ENCODE measurements at regions not wholly inside any gene's neighbourhood (a gene's known extent, or its start where the extent isn't known, plus 50 kb on each side); places are given as distances from the start of the nearest gene placed in this dataset.

DNA sequence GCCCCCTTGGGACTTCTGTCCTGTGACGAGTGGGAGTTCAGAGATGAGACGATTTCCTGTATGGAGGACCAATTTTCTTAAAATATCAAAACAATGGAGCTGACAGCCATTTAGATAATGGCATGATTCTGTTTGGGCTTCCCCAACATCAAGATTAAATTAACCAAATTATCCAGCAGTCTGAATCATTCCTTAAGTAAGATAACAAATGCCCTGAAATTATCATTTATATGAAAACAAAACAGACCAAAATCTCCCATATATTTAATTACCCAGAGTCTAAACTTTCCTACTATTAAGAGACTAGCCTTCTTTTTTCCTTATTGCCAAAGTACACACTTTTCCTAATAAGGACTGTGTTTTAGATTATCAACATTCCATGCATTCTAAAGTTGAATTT is 550.1 kb upstream of the PSMD7 start:
- FAIRE-seq: no peak
- TF ChIP-seq POLR2AphosphoS5 (IDR thresholded peaks at IDR 0.05; ENCODE audit: low read depth, low read length): no peak
- TF ChIP-seq POLR2A (IDR thresholded peaks at IDR 0.05; ENCODE audit: low read depth, low read length): no peak
- no peak for TF ChIP-seq TAF1 (IDR thresholded peaks at IDR 0.05; ENCODE audit: borderline replicate concordance, low read depth, low read length)
- no peak for DNase-seq (ENCODE audit: insufficient read length)

GRCh38 chr16:73743665-73744496 is 552.7 kb upstream of the PSMD7 start:
- DNase-seq (ENCODE audit: insufficient read length): no peak
- no peak for TF ChIP-seq POLR2A (IDR thresholded peaks at IDR 0.05; ENCODE audit: low read depth, low read length)
- no peak for TF ChIP-seq TAF1 (IDR thresholded peaks at IDR 0.05; ENCODE audit: borderline replicate concordance, low read depth, low read length)
- TF ChIP-seq POLR2AphosphoS5 (IDR thresholded peaks at IDR 0.05; ENCODE audit: low read depth, low read length): no peak
- FAIRE-seq: no peak

DNA sequence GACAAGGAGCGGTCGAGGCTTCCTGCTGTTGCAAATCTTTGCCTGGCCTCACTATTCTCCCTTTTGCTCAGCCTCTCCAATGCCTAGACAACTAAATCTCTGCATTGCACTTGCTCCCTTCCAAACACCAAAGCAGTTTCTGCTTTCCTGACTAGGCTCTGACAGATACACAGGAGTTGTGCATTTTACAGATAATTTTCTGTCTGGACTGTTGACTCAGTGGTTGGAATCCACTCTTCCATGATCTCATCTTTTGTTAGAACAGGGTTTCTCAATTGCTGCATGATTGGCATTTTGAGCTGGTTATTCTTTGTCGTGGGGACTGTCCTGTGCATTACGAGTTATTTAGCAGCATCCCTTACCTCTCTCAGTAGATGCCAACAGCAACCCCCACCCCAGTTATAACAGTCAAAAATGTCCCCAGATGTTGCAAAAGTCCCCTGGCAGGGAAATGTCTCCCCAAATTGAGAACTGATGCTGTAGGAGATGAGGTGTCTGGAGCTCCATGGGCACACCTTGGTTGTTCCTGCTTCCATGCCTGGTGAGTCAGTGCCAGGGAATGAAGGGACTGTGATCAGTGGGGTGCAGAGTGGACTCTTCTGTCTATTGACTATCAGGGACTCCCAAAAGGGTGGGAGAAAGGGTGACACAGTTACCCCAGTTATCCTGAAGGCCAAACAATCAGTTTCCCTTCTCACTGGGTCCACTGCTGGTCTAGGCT is 557.4 kb upstream of the PSMD7 start:
- no peak for TF ChIP-seq POLR2A (IDR thresholded peaks at IDR 0.05; ENCODE audit: low read depth, low read length)
- no peak for TF ChIP-seq TAF1 (IDR thresholded peaks at IDR 0.05; ENCODE audit: borderline replicate concordance, low read depth, low read length)
- no peak for TF ChIP-seq POLR2AphosphoS5 (IDR thresholded peaks at IDR 0.05; ENCODE audit: low read depth, low read length)
- DNase-seq (ENCODE audit: insufficient read length) (no peak), FAIRE-seq (no peak)

DNA sequence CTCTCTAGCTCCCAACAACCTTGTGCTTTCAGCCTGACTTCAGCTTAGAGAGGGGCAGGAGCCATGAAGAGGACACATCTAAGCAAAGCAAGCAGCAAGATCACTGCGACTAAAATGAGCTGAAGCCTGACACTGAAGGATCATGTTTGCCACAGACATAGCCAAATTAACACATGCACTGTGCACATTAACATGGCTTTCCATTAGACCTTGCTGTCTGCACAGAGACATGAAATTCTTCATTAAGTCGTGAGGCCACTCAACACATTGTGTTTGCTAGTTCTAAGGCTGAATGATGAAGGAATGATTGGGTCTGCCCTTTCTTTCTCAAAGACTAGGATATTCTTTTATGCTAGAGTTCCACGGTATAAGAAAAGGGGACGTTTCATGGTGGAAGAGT is 558.3 kb upstream of the PSMD7 start:
- TF ChIP-seq POLR2A (IDR thresholded peaks at IDR 0.05; ENCODE audit: low read depth, low read length): no peak
- TF ChIP-seq POLR2AphosphoS5 (IDR thresholded peaks at IDR 0.05; ENCODE audit: low read depth, low read length): no peak
- TF ChIP-seq TAF1 (IDR thresholded peaks at IDR 0.05; ENCODE audit: borderline replicate concordance, low read depth, low read length): no peak
- DNase-seq (ENCODE audit: insufficient read length): no peak
- FAIRE-seq: no peak

DNA sequence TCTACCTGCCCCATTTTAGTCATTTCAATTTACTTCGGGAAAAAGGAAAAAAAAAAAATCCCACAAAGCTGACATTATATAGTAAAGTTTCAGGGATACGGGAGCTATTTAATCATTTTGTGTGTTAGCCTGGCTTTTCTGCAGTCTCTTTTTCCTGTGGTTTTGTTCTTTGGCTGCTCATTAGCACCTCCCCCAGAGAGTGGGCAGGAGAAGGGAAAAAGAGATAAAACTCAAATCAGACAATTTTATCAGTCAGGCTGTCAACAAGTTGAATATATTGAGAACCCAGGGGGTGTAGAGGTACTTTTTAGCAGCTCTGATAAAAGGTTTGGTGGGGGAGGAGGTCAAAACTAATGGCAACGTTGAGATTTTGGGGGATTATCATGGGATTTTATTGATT is 559.0 kb upstream of the PSMD7 start:
- DNase-seq (ENCODE audit: insufficient read length): no peak
- TF ChIP-seq POLR2A (IDR thresholded peaks at IDR 0.05; ENCODE audit: low read depth, low read length): no peak
- TF ChIP-seq POLR2AphosphoS5 (IDR thresholded peaks at IDR 0.05; ENCODE audit: low read depth, low read length): no peak
- TF ChIP-seq TAF1 (IDR thresholded peaks at IDR 0.05; ENCODE audit: borderline replicate concordance, low read depth, low read length): no peak
- FAIRE-seq: no peak

- TF ChIP-seq POLR2AphosphoS5 (IDR thresholded peaks at IDR 0.05; ENCODE audit: low read depth, low read length) (no peak), POLR2A (IDR thresholded peaks at IDR 0.05; ENCODE audit: low read depth, low read length) (no peak), TAF1 (IDR thresholded peaks at IDR 0.05; ENCODE audit: borderline replicate concordance, low read depth, low read length) (no peak)
- no peak for FAIRE-seq
- DNase-seq (ENCODE audit: insufficient read length): no peak
These were observed 560.7 kb upstream of the PSMD7 start for GRCh38 chr16:73735954-73736353.

- no peak for DNase-seq (ENCODE audit: insufficient read length)
- TF ChIP-seq POLR2A (IDR thresholded peaks at IDR 0.05; ENCODE audit: low read depth, low read length) (no peak), TAF1 (IDR thresholded peaks at IDR 0.05; ENCODE audit: borderline replicate concordance, low read depth, low read length) (no peak), POLR2AphosphoS5 (IDR thresholded peaks at IDR 0.05; ENCODE audit: low read depth, low read length) (no peak)
- FAIRE-seq: no peak
These were observed 561.6 kb upstream of the PSMD7 start for GRCh38 chr16:73735018-73735417.

DNA sequence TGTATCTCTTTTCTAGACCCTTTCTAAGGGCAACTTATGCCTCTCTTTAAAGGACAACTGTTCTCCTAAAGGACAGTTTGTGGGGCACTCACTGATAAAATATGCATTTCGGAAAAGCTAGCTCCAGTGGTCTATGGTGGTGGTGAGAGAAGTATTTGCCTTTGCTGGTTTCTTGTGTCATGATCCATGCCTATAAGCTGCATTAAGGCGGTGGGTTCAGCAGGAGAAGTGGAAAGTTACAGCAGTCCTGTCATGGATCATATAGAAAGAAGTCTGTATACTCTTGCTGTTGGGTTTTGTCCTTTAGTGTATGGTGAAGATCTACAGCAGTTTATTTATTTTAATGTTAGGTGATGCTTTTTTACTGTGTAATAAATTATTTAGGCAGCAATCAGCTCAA is 563.9 kb upstream of the PSMD7 start:
- no peak for DNase-seq (ENCODE audit: insufficient read length)
- TF ChIP-seq POLR2A (IDR thresholded peaks at IDR 0.05; ENCODE audit: low read depth, low read length): no peak
- no peak for TF ChIP-seq POLR2AphosphoS5 (IDR thresholded peaks at IDR 0.05; ENCODE audit: low read depth, low read length)
- no peak for TF ChIP-seq TAF1 (IDR thresholded peaks at IDR 0.05; ENCODE audit: borderline replicate concordance, low read depth, low read length)
- no peak for FAIRE-seq

GRCh38 chr16:73732143-73732542 is 564.5 kb upstream of the PSMD7 start:
- no peak for TF ChIP-seq POLR2AphosphoS5 (IDR thresholded peaks at IDR 0.05; ENCODE audit: low read depth, low read length)
- TF ChIP-seq POLR2A (IDR thresholded peaks at IDR 0.05; ENCODE audit: low read depth, low read length): no peak
- TF ChIP-seq TAF1 (IDR thresholded peaks at IDR 0.05; ENCODE audit: borderline replicate concordance, low read depth, low read length): no peak
- FAIRE-seq (no peak), DNase-seq (ENCODE audit: insufficient read length) (no peak)

DNA sequence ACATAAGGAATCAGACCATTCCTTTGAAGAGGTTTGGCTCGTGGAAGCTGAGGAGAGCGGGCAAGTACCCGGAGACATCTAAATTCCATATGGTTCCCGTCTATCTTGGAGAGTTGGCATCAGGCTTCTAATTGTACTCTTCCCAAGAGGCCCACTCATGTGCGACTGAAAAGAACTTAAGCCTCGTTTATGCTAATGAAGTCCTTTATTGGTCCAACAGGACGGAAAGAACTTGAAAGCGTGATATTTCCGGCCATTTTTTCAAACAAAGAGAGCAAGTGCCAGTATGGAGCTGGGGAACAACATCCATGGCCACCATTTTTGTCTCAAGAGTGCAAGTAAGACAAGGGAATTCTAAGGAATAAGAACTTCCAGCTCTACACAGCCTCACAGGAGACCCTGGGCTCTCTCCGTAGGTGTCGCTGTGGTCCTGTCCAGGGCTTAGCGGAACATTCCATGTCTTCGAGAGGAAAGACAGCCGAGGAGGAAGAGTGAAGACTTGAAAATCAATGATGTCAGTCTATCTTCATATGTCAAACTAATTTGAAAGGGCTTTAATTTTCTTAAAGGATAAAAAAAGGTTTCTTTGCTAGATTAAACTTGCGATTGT is 566.0 kb upstream of the PSMD7 start:
- TF ChIP-seq POLR2A (IDR thresholded peaks at IDR 0.05; ENCODE audit: low read depth, low read length) (no peak), POLR2AphosphoS5 (IDR thresholded peaks at IDR 0.05; ENCODE audit: low read depth, low read length) (no peak), TAF1 (IDR thresholded peaks at IDR 0.05; ENCODE audit: borderline replicate concordance, low read depth, low read length) (no peak)
- no peak for DNase-seq (ENCODE audit: insufficient read length)

DNA sequence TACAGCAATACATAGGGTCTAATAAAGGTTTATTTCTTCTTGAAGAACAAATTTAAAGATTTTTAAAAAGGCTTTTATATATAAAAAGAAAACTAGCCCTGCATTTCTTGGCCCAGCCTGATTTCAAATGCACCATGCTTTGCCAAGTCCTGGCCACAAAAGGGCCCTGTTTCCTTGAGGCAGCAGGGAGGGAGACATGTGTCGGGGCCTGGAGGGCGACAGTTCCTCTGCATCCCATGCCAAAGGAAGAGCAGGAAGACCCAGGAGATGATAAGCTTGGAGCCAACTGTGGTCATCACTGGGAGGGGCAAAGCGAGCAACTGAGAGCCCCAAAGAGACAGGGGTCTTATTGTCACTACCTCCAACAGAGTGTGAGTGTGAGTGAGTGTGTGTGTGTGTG is 571.5 kb upstream of the PSMD7 start:
- no peak for FAIRE-seq
- DNase-seq (ENCODE audit: insufficient read length): no peak
- TF ChIP-seq POLR2A (IDR thresholded peaks at IDR 0.05; ENCODE audit: low read depth, low read length) (no peak), TAF1 (IDR thresholded peaks at IDR 0.05; ENCODE audit: borderline replicate concordance, low read depth, low read length) (no peak), POLR2AphosphoS5 (IDR thresholded peaks at IDR 0.05; ENCODE audit: low read depth, low read length) (no peak)

More for the DNA sequence above, 566.0 kb upstream of the PSMD7 start:
- FAIRE-seq: no peak
